ENCODE measurements at regions not wholly inside any gene's neighbourhood (a gene's known extent, or its start where the extent isn't known, plus 50 kb on each side); places are given as distances from the start of the nearest gene placed in this dataset.

- DNase-seq = no peak
Observed at GRCh38 chr12:43115441-43116160, 436.4 kb downstream of the ADAMTS20 start.

- DNase-seq = no peak
Observed at GRCh38 chr12:43114316-43114715, 437.7 kb downstream of the ADAMTS20 start.

DNA sequence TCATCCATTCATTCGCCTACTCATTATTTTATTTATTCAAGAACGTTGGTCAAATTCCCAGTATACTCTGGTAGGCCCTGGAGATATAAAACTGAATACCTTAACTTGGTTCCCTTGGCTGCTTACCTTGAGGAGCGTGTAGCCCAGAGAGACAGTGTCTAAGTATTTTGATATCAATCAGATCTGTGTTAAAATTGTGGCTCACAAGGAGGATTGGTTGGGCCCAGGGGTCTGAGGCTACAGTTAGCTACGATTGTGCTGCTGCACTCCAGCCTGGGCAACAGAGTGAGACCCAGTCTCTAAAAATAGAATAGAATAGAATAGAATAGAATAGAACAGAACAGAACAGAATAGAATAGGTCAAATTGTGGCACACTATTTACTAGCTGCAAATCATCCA is 438.4 kb downstream of the ADAMTS20 start:
- no peak for DNase-seq

DNA sequence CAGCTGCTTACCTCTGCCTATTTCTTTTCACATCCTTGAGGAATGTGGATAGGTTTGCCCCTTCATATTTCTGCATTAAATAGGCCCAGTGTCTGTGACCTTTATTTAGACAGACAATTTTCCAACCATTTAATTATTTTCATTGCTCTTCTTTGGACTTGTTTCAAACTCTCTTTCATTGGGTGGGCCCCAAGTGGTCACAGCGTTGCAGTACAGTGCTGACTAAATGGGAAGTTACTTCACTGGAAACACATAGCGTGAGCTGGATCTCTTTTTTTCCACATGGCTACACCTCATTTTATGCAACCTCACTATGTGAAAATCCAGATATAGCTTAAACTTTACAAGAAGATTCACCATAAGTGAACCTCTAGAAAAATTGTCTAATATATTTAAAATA is 438.9 kb downstream of the ADAMTS20 start:
- no peak for DNase-seq

DNA sequence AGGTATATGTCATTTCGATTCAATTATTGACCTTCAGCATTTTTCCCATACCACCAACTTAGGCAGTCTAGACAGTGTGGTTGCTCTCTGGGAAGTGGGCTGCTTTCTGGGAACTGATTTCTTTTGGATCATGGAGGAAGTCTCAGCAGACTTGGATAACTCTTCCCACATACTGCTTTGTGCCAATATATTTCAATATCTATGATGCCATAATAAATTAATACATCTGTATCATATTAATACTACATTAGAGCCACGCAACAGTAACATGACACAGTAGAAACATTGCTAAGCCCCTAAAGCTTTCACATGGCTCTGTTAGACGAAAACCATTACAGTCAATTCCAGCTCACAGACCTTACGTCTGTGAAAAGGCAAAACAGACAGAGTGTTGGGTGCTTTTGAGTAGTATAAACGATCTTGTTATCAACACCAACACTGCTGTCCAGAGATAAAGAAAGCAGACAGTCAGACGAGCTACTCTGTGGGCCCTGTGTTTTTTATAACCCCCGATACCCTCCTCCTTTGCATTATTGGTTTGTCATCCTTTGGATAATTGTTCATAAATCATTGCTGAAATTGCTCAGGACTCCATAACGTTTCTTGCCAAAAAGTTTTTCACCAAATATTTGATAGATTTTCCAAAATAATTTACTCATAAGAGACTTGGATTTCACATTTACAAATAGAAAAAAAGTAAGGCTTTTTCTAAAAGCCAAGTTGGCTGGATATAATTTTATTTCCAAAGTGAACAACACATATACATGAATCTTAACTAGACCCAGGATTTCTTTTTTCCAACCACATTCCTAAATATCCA is 439.7 kb downstream of the ADAMTS20 start:
- no peak for DNase-seq

DNA sequence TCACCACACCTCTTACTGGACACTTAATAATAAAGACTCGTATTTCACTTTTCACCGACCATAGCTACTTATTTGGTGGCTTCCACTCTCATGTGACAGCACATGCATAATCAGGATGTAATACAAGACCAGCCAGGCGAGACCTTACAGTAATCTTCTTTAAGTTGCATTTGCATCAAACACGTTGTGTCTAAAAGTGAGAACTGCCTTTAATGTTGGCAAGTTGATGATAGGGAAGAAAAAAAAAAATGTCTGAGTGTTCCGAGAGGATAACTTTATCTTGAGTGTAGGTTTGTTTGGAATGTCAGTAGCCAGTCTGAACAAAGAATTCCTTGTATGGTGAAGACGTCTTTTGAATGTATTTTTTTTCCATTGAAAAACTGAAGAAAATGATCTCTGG is 440.4 kb downstream of the ADAMTS20 start:
- no peak for DNase-seq

- no peak for DNase-seq
Observed at GRCh38 chr12:43109631-43110345, 442.2 kb downstream of the ADAMTS20 start.

DNA sequence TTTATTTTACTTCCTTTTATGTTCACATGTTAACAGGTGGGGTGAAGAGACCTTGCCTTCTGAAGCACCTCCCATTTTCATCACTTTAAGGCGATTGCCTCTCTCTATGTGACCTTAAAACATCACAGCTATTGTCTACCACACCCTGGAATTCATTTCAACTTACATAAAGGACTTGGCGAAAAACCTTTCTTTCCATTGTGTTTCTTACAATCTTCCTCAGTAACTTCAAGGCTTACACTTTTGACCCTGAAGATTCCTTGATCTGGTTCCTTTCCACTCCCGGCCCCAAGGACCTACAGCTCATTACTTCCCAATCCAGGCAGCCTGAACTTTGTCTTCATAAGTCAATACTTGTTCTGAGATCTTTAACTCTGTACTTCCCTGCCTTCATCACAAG is 443.3 kb downstream of the ADAMTS20 start:
- DNase-seq = no peak

DNA sequence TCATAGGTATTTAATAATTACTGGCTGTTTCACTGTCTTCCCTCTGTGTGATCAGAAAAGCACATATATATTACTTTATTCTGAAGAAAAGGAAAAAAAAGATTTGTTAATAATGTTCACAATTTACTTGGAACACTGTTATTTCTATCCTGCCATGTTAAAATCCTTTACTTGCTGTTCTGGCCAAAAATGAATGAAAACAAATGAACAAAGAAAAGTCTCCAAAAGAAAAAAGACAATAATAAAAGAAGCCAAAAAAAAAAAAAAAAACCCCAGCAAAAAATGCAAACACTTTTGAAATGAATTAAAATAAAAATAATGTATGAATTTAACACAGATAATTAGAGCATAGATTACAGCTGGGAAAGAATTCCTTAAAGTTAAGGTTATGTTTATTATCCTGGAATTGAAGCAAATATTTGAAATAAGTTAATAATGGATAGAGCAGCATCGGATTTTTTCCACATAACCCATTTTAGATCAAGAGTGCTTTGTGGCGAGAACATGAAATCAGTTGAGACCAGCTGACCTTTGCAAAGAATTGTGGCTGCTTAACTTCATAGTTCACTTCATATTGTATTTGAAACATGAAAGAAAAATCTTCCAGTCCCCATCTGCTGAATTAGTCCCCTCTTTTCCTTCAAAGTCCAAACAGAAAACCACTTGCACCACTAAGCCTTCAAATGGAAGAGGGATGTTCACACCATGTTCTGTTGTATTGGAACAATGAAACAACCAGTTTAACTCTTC is 444.8 kb downstream of the ADAMTS20 start:
- DNase-seq = no peak

GRCh38 chr12:43106355-43106754 is 445.6 kb downstream of the ADAMTS20 start:
- DNase-seq = no peak

DNA sequence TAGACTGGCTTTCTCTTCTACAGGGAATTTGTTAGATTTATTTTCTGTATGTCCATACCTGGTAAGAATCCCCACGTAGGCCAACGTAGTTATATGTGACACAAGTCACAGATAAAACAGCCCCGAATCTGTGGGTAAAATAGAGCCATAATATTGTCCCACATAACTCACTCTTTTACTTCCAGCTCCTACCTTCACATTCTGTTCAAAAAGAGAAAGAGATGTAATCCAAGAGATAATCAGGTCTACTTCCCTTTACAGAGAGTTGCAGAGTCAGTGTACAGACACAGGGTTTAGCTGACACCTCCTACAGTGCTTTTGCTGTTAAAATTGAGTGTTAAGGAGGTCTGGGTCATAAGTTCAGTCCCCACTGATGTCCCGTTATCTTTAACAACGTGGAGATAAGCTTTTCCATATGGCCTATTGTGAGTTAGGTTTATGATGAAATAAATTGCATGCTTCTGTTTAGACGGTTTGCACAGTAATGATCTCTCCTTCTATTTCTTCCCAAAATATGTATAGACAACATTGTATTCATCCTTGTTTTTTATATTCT is 446.5 kb downstream of the ADAMTS20 start:
- DNase-seq = no peak

GRCh38 chr12:43104494-43104893 is 447.5 kb downstream of the ADAMTS20 start:
- no peak for DNase-seq

- DNase-seq = no peak
Observed at GRCh38 chr12:43103866-43104265, 448.1 kb downstream of the ADAMTS20 start.

- DNase-seq = no peak
Observed at GRCh38 chr12:43102546-43103264, 449.3 kb downstream of the ADAMTS20 start.

GRCh38 chr12:43100231-43100630 is 451.8 kb downstream of the ADAMTS20 start:
- DNase-seq = no peak

DNA sequence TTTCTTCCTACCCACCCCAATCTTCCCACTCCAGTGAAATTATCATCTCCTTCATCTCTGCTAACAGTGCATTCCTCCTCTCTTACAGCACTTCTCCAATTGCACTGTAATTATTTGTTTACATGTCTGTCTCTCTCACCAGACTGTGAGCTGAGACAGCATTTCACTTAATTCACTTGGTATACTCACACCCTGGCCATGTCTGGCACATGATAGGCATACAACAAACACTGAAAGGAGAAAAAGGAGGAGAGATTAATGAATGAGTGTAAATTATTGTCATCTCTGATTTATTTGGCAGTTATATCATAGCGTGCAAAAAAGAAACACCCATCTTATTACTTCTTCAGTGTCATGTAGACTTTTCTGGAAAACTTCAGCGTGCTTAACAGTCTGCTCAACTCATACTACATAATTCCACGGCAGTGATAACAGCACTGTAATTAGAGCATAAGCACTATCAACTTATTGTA is 452.3 kb downstream of the ADAMTS20 start:
- DNase-seq = no peak

- no peak for DNase-seq
Observed at GRCh38 chr12:43098766-43099550, 453.0 kb downstream of the ADAMTS20 start.

DNA sequence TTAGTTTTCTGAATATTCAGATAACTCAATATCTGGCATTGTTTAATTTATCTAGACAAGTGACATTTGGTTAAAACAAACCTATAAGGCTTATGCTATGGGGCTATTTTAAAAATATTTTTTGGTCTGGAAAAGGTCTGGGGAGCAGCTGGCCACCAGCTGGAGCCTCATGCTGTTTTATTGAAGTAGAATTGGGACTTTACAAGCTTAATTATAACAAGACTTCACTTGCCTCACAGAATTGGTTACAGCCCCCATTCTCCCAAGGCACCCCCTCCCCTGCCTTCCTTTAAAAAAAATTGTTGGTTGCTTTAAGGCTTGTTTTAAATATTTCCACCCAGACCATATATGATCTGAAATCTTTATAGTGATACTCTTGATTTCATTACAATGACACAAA is 453.9 kb downstream of the ADAMTS20 start:
- no peak for DNase-seq

DNA sequence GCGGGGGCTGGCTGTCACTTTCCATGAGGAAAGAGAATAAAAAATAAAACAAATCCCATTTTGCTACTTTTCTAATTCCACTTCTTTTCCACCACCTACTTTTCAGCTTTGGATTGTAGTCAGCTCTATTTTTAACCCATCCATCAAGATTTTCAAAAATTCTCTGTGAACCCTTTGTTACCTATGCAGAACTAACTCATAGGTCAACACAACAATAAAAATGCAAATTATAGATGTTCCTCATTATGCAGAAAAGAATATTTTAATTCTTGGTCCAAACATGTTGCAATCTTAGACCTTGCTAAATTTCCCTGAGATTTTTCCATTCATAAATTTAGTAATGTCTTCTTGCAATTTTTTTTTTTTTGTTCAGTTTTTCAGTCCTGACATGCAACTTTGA is 454.5 kb downstream of the ADAMTS20 start:
- DNase-seq = no peak

- DNase-seq = no peak
Observed at GRCh38 chr12:43095669-43096280, 456.2 kb downstream of the ADAMTS20 start.
